Neuronal stem cell (in vitro differentiated cells): ENCODE measurements at regions not wholly inside any gene's neighbourhood (a gene's known extent, or its start where the extent isn't known, plus 50 kb on each side); places are given as distances from the start of the nearest gene placed in this dataset.

Experiments
- DNase-seq: peaks from one replicate; pipeline ENCODE4 v3.0.0-alpha.2; 2013; ENCODE audit warnings: low spot score
- H2AFZ ChIP-seq: one replicate; pipeline ENCODE4 v1.6.1; 2013; ENCODE audit warnings: mild to moderate bottlenecking, low read length, inconsistent platforms
- H2AK5ac ChIP-seq: 2 replicates; pipeline ENCODE4 v1.6.1; 2013; ENCODE audit warnings: low read depth, mild to moderate bottlenecking, inconsistent platforms, low read length, moderate library complexity, mixed read lengths
- H2BK120ac ChIP-seq: 2 replicates; pipeline ENCODE4 v1.6.1; 2013; ENCODE audit warnings: low read depth, mild to moderate bottlenecking, inconsistent platforms, low read length, moderate library complexity, mixed read lengths
- H2BK12ac ChIP-seq: one replicate; pipeline ENCODE4 v1.6.1; 2013; ENCODE audit warnings: low read length, inconsistent platforms
- H2BK15ac ChIP-seq: 2 replicates; pipeline ENCODE4 v1.6.1; 2013; ENCODE audit warnings: mild to moderate bottlenecking, low read length, inconsistent platforms, mixed read lengths
- H2BK5ac ChIP-seq: one replicate; pipeline ENCODE4 v1.6.1; 2013; ENCODE audit warnings: inconsistent platforms, mild to moderate bottlenecking, low read length, moderate library complexity
- H3K14ac ChIP-seq: one replicate; pipeline ENCODE4 v1.6.1; 2013; ENCODE audit warnings: low read length, inconsistent platforms
- H3K18ac ChIP-seq: 2 replicates; pipeline ENCODE4 v1.6.1; 2013; ENCODE audit warnings: low read length, inconsistent platforms
- H3K23ac ChIP-seq: 2 replicates; pipeline ENCODE4 v1.6.1; 2013; ENCODE audit warnings: low read depth, mild to moderate bottlenecking, mixed read lengths, low read length, inconsistent platforms; ENCODE audit not compliant: poor library complexity
- H3K27ac ChIP-seq: replicated peaks from 3 replicates; pipeline ENCODE4 v1.5.1; 2013; ENCODE audit warnings: low read length, inconsistent platforms
- H3K27me3 ChIP-seq, 3 experiments: 2 replicates each; pipeline ENCODE4 v1.6.1; 2013; ENCODE audit warnings: low read length in 3 of 3, mild to moderate bottlenecking in 2 of 3, inconsistent platforms in 1 of 3, low read depth in 1 of 3, mixed read lengths in 1 of 3, moderate library complexity in 1 of 3; ENCODE audit not compliant: control insufficient read depth in 3 of 3, insufficient read depth in 3 of 3
- H3K36me3 ChIP-seq, 2 donors: replicated peaks in 1 of 2; 2 replicates each; pipeline ENCODE4 v1.6.1; 2013; ENCODE audit warnings: low read length in 2 of 2; ENCODE audit not compliant: control insufficient read depth in 2 of 2, insufficient read depth in 2 of 2
- H3K4ac ChIP-seq: 2 replicates; pipeline ENCODE4 v1.6.1; 2013; ENCODE audit warnings: inconsistent platforms, mild to moderate bottlenecking, low read length, moderate library complexity
- H3K4me1 ChIP-seq, 2 donors: 1 replicate in 1 of 2; 2 replicates in 1 of 2; pipeline ENCODE4 v1.6.1; 2013; ENCODE audit warnings: low read length in 2 of 2, low read depth in 1 of 2; ENCODE audit not compliant: control insufficient read depth in 2 of 2, insufficient read depth in 1 of 2
- H3K4me2 ChIP-seq: one replicate; pipeline ENCODE4 v1.6.1; 2013; ENCODE audit warnings: mild to moderate bottlenecking, low read length, inconsistent platforms; ENCODE audit not compliant: insufficient read depth, poor library complexity, severe bottlenecking
- H3K4me3 ChIP-seq, 2 donors: 2 replicates each; pipeline ENCODE4 v1.5.1; 2013; ENCODE audit warnings: low read length in 2 of 2, mild to moderate bottlenecking in 2 of 2, inconsistent platforms in 1 of 2, moderate library complexity in 1 of 2
- H3K79me1 ChIP-seq: one replicate; pipeline ENCODE4 v1.6.1; 2013; ENCODE audit warnings: low read depth, mild to moderate bottlenecking, inconsistent platforms, low read length, moderate library complexity
- H3K9ac ChIP-seq: one replicate; pipeline ENCODE4 v1.6.1; 2013; ENCODE audit warnings: mild to moderate bottlenecking, low read depth, low read length, inconsistent platforms; ENCODE audit not compliant: poor library complexity
- H3K9me3 ChIP-seq, 2 donors: replicated peaks in 1 of 2; 2 replicates each; pipeline versions ENCODE3 to v1.6.1; 2013; ENCODE audit warnings: low read length in 2 of 2, mild to moderate bottlenecking in 2 of 2, inconsistent platforms in 1 of 2, low read depth in 1 of 2, mixed read lengths in 1 of 2, moderate library complexity in 1 of 2; ENCODE audit not compliant: control insufficient read depth in 2 of 2, insufficient read depth in 1 of 2
- H4K8ac ChIP-seq: one replicate; pipeline ENCODE4 v1.6.1; 2013; ENCODE audit warnings: low read depth, mild to moderate bottlenecking, inconsistent platforms, low read length, moderate library complexity
- H4K91ac ChIP-seq: one replicate; pipeline ENCODE4 v1.6.1; 2013; ENCODE audit warnings: low read length, low read depth, mild to moderate bottlenecking, inconsistent platforms; ENCODE audit not compliant: poor library complexity
- WGBS, 2 donors: extraction: QIAGEN DNeasy Blood & Tissue Kit; methylation state at CpG; one replicate each; pipeline ENCODE4 v1.1.7; 2013; ENCODE audit warnings: missing lambda C conversion rate in 2 of 2, mixed read lengths in 1 of 2; ENCODE audit not compliant: insufficient read length in 2 of 2, insufficient replicate concordance in 1 of 2; ENCODE audit errors: extremely low coverage in 2 of 2; 5-methylcytosine and 5-hydroxymethylcytosine counted together

DNA sequence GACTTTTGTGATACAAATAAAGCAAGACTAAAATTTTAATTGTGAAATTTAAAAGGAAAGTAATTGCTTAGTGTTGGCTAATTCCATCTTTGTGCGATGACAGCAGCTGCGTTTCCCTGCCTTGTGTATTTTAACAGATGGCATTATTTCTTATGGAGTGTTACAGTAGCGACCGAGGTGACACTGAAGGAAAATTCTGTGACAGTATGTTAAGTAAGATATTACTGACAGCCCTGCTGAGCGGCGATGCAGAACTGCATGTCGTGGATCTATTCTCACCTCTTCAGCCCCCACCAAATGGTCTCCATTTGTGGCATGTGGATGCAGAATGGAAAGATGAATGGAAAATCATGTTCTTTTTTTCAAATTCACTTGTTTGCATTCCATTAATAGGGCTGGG lies 289.4 kb downstream of the RNF144B start:
- Histone ChIP-seq H3K23ac (no peak overlapping the region), H3K36me3 (no peaks in the 10 kb centered on the region), H3K79me1 (no peaks in the 10 kb centered on the region), H3K9ac (no peak overlapping the region), H3K14ac (no peak overlapping the region), H3K4me3 (no peak overlapping the region), H3K4ac (no peak overlapping the region), H3K27me3 (no peaks in the 10 kb centered on the region), H3K18ac (no peak overlapping the region), H3K27ac (no peak overlapping the region), H2BK120ac (no peak overlapping the region), H4K8ac (no peak overlapping the region), H2AFZ (no peak overlapping the region), H3K4me2 (no peak overlapping the region), H4K91ac (no peak overlapping the region), H3K9me3 (peaks cover 0 to 2% of the 10 kb centered on the region in 2 donors), H2BK12ac (no peak overlapping the region), H2BK5ac (no peak overlapping the region), H3K4me1 (no peaks in the 10 kb centered on the region), H2AK5ac (no peak overlapping the region), H2BK15ac (no peak overlapping the region)
- DNase-seq, result no peak
- no CpG with 5 or more reads among the region's 7 CpGs for WGBS, 2 donors

DNA sequence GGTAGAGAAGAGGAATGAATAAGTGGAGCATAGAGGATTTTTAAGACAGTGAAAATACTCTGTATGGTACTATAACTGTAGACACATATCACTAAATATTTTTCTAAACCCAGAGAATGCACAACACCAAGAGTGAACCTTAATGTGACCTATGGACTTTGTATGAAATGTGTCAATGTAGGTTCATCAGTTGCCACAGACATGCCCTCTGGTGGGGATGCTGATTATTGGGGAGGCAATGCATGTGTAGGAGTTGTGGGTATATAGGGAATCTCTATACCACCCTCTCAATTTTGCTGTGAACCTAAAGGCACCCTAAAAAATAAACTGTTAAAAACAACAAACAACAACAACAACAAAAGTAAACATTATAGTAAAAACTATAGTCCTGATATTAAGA lies 293.7 kb downstream of the RNF144B start:
- Histone ChIP-seq H3K9ac (no peak overlapping the region), H3K18ac (no peak overlapping the region), H4K91ac (no peak overlapping the region), H3K9me3 (peaks cover 0 to 2% of the 10 kb centered on the region in 2 donors), H2BK12ac (no peak overlapping the region), H2BK120ac (no peak overlapping the region), H2BK5ac (no peak overlapping the region), H3K27me3 (no peaks in the 10 kb centered on the region), H3K4me1 (no peaks in the 10 kb centered on the region), H3K79me1 (no peaks in the 10 kb centered on the region), H2AK5ac (no peak overlapping the region), H3K4ac (no peak overlapping the region), H3K14ac (no peak overlapping the region), H3K36me3 (no peaks in the 10 kb centered on the region), H3K23ac (no peak overlapping the region), H3K4me2 (no peak overlapping the region), H3K4me3 (no peak overlapping the region), H2BK15ac (no peak overlapping the region), H2AFZ (no peak overlapping the region), H4K8ac (no peak overlapping the region), H3K27ac (no peak overlapping the region)
- DNase-seq, result no peak

DNA sequence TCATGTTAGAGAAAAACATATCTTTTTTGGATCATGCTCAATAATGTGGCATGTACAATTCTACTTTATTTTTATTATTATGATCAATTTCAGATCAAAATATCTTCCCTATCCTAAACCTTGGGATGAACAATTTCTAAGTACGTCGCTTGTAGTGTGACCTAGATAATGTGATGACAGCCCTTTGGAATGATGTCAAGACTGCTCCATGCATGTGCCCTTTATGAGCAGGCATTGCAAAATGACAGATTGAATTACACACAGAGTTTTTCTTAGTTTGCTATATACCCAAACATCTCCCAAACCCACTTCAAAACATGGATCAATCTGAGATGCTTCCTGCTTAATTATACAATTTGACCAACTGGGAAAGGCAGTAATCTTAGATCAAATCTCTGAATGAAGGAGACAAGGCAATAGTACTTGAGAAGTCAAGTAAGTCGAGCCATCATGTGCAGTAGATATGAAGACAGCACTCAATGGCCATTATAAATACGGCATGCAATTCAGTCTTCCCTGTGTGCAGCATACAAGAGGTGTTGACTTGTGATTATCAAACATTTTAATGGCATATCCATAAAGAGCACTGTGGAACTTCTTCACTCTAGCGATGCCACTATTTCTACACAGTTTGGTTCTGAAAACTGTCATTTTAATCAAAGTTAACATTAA lies 294.8 kb downstream of the RNF144B start:
- Histone ChIP-seq H2AK5ac (no peak overlapping the region), H4K8ac (no peak overlapping the region), H3K27me3 (no peaks in the 10 kb centered on the region), H3K18ac (no peak overlapping the region), H3K9me3 (peaks cover 0 to 2% of the 10 kb centered on the region in 2 donors), H3K23ac (no peak overlapping the region), H4K91ac (no peak overlapping the region), H3K36me3 (no peaks in the 10 kb centered on the region), H2BK120ac (no peak overlapping the region), H2BK15ac (no peak overlapping the region), H3K14ac (no peak overlapping the region), H2AFZ (no peak overlapping the region), H3K4me1 (no peaks in the 10 kb centered on the region), H3K4me2 (no peak overlapping the region), H3K4me3 (no peak overlapping the region), H2BK5ac (no peak overlapping the region), H2BK12ac (no peak overlapping the region), H3K9ac (no peak overlapping the region), H3K79me1 (no peaks in the 10 kb centered on the region), H3K27ac (no peak overlapping the region), H3K4ac (no peak overlapping the region)
- no peak for DNase-seq
- no CpG with 5 or more reads among the region's 5 CpGs for WGBS, 2 donors

DNA sequence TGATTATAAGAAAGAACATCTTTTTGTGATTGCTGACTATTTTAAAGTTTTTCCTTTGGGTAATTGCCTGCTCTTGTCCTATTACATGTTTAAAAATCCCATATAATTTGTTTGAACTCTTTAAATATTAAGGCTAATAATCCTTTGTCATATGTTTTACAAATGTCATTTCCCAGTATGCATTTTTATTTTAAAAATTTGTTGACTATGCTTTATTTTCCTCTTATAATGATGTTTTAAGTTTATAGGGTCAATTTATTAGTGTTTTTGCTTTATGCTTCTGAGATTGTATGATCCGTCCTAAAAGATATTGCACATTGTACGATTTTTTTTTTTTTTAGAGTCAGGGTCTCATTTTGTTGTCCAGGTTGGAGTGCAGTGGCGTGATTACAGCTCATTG lies 297.2 kb downstream of the RNF144B start:
- no peak for DNase-seq
- H3K9ac ChIP-seq, result no peak overlapping the region
- no peak overlapping the region for H2AFZ ChIP-seq
- H4K91ac ChIP-seq, result no peak overlapping the region
- no peaks in the 10 kb centered on the region for H3K9me3 ChIP-seq
- no peaks in the 10 kb centered on the region for H3K36me3 ChIP-seq
- H3K23ac ChIP-seq, result no peak overlapping the region
- H3K27ac ChIP-seq, result no peak overlapping the region
- H2BK12ac ChIP-seq, result no peak overlapping the region
- H3K4me1 ChIP-seq, result no peaks in the 10 kb centered on the region
- no peak overlapping the region for H2BK5ac ChIP-seq
- H3K4ac ChIP-seq, result no peak overlapping the region
- H2BK15ac ChIP-seq, result no peak overlapping the region
- H3K79me1 ChIP-seq, result no peaks in the 10 kb centered on the region
- no peak overlapping the region for H2AK5ac ChIP-seq
- no peak overlapping the region for H3K14ac ChIP-seq
- WGBS, 2 donors, result no CpG with 5 or more reads among the region's 3 CpGs
- no peak overlapping the region for H3K4me3 ChIP-seq
- no peak overlapping the region for H2BK120ac ChIP-seq
- no peak overlapping the region for H3K4me2 ChIP-seq
- H3K27me3 ChIP-seq, result no peaks in the 10 kb centered on the region
- H4K8ac ChIP-seq, result no peak overlapping the region
- no peak overlapping the region for H3K18ac ChIP-seq
